VCaP (cell line): ENCODE measurements at regions not wholly inside any gene's neighbourhood (a gene's known extent, or its start where the extent isn't known, plus 50 kb on each side); places are given as distances from the start of the nearest gene placed in this dataset.

Experiments used
- H3K27ac ChIP-seq: fragments of 450-650 bp; 2 replicates; pipeline ENCODE4 v1.5.1; 2017
- CTCF ChIP-seq: fragments of 450-650 bp; conservative IDR thresholded peaks from 2 replicates; pipeline ENCODE4 v1.5.1; 2017; ENCODE audit warnings: mild to moderate bottlenecking, moderate library complexity

GRCh38 chr9:82582693-82583092 lies 480.2 kb downstream of the RASEF start:
- H3K27ac ChIP-seq: peak overlapping the region; percentile 60; the same call in 1 of the 2 replicates
- TF ChIP-seq CTCF: 0 out of 2 replicates have a peak, but pooled peaks have one; percentile 7

- TF ChIP-seq CTCF: no peak
Measured at GRCh38 chr9:82583524-82583923, 479.4 kb downstream of the RASEF start.

GRCh38 chr9:82584349-82584863 lies 478.5 kb downstream of the RASEF start:
- H3K27ac ChIP-seq: no peak overlapping the region

More at GRCh38 chr9:82583524-82583923, 479.4 kb downstream of the RASEF start:
- H3K27ac ChIP-seq: no peak overlapping the region; the same call in 1 of the 2 replicates

GRCh38 chr9:82586918-82587356 lies 476.0 kb downstream of the RASEF start:
- TF ChIP-seq CTCF: no peak
- H3K27ac ChIP-seq: no peak overlapping the region

More at GRCh38 chr9:82584349-82584863, 478.5 kb downstream of the RASEF start:
- no peak for TF ChIP-seq CTCF

- H3K27ac ChIP-seq: no peak overlapping the region
- no peak for TF ChIP-seq CTCF
Measured at GRCh38 chr9:82588301-82589180, 474.4 kb downstream of the RASEF start.

GRCh38 chr9:82590845-82591244 lies 472.1 kb downstream of the RASEF start:
- TF ChIP-seq CTCF: no peak
- H3K27ac ChIP-seq: no peak overlapping the region

- no peak overlapping the region for H3K27ac ChIP-seq
- TF ChIP-seq CTCF: no peak
Measured at GRCh38 chr9:82593501-82593900, 469.4 kb downstream of the RASEF start.
